Myocyte (in vitro differentiated cells): ENCODE measurements at regions not wholly inside any gene's neighbourhood (a gene's known extent, or its start where the extent isn't known, plus 50 kb on each side); places are given as distances from the start of the nearest gene placed in this dataset.

Experiments used
- DNase-seq: peaks from one replicate; pipeline ENCODE4 v3.0.0-alpha.2; 2012; ENCODE audit warnings: low read depth

GRCh38 chr2:43129676-43130547 lies 96.5 kb downstream of the ZFP36L2 start:
- no peak for DNase-seq

GRCh38 chr2:43128559-43128955 lies 97.8 kb downstream of the ZFP36L2 start:
- DNase-seq: no peak

- DNase-seq: no peak
Measured at GRCh38 chr2:43127941-43128558, 98.4 kb downstream of the ZFP36L2 start.

- no peak for DNase-seq
Measured at GRCh38 chr2:43127208-43127940, 99.0 kb downstream of the ZFP36L2 start.

GRCh38 chr2:43126817-43127207 lies 99.6 kb downstream of the ZFP36L2 start:
- DNase-seq: no peak

GRCh38 chr2:43125090-43125998 lies 101.1 kb downstream of the ZFP36L2 start:
- no peak for DNase-seq

GRCh38 chr2:43124687-43125057 lies 101.7 kb downstream of the ZFP36L2 start:
- no peak for DNase-seq

- DNase-seq: no peak
Measured at GRCh38 chr2:43123981-43124686, 102.3 kb downstream of the ZFP36L2 start.

- DNase-seq: no peak
Measured at GRCh38 chr2:43123486-43123885, 102.9 kb downstream of the ZFP36L2 start.

GRCh38 chr2:43123028-43123427 lies 103.4 kb downstream of the ZFP36L2 start:
- DNase-seq: no peak

- no peak for DNase-seq
Measured at GRCh38 chr2:43121580-43122314, 104.7 kb downstream of the ZFP36L2 start.

GRCh38 chr2:43119303-43119702 lies 107.1 kb downstream of the ZFP36L2 start:
- DNase-seq: no peak

- DNase-seq: no peak
Measured at GRCh38 chr2:43117521-43118143, 108.8 kb downstream of the ZFP36L2 start.

GRCh38 chr2:43116988-43117387 lies 109.4 kb downstream of the ZFP36L2 start:
- DNase-seq: no peak

- DNase-seq: no peak
Measured at GRCh38 chr2:43115881-43116280, 110.5 kb downstream of the ZFP36L2 start.

- peak; percentile 82 for DNase-seq
Measured at GRCh38 chr2:43114210-43114609, 112.2 kb downstream of the ZFP36L2 start.

- no peak for DNase-seq
Measured at GRCh38 chr2:43111788-43112554, 114.4 kb downstream of the ZFP36L2 start.

GRCh38 chr2:43110442-43110871 lies 115.9 kb downstream of the ZFP36L2 start:
- peak; percentile 52 for DNase-seq
